ENCODE measurements at regions not wholly inside any gene's neighbourhood (a gene's known extent, or its start where the extent isn't known, plus 50 kb on each side); places are given as distances from the start of the nearest gene placed in this dataset.

- TF ChIP-seq PRDM2 (tag by site-specific recombination; IDR thresholded peaks at IDR 0.05; ENCODE audit: borderline replicate concordance) (no peak), GLI4 (tag by site-specific recombination; IDR thresholded peaks at IDR 0.05) (no peak), ZNF555 (tag by site-specific recombination; conservative IDR thresholded peaks at IDR 0.05) (no peak), ZNF140 (tag by site-specific recombination; IDR thresholded peaks at IDR 0.05) (no peak), ZNF169 (tag by site-specific recombination; IDR thresholded peaks at IDR 0.05) (no peak)
- TF ChIP-seq, protein P1, sequence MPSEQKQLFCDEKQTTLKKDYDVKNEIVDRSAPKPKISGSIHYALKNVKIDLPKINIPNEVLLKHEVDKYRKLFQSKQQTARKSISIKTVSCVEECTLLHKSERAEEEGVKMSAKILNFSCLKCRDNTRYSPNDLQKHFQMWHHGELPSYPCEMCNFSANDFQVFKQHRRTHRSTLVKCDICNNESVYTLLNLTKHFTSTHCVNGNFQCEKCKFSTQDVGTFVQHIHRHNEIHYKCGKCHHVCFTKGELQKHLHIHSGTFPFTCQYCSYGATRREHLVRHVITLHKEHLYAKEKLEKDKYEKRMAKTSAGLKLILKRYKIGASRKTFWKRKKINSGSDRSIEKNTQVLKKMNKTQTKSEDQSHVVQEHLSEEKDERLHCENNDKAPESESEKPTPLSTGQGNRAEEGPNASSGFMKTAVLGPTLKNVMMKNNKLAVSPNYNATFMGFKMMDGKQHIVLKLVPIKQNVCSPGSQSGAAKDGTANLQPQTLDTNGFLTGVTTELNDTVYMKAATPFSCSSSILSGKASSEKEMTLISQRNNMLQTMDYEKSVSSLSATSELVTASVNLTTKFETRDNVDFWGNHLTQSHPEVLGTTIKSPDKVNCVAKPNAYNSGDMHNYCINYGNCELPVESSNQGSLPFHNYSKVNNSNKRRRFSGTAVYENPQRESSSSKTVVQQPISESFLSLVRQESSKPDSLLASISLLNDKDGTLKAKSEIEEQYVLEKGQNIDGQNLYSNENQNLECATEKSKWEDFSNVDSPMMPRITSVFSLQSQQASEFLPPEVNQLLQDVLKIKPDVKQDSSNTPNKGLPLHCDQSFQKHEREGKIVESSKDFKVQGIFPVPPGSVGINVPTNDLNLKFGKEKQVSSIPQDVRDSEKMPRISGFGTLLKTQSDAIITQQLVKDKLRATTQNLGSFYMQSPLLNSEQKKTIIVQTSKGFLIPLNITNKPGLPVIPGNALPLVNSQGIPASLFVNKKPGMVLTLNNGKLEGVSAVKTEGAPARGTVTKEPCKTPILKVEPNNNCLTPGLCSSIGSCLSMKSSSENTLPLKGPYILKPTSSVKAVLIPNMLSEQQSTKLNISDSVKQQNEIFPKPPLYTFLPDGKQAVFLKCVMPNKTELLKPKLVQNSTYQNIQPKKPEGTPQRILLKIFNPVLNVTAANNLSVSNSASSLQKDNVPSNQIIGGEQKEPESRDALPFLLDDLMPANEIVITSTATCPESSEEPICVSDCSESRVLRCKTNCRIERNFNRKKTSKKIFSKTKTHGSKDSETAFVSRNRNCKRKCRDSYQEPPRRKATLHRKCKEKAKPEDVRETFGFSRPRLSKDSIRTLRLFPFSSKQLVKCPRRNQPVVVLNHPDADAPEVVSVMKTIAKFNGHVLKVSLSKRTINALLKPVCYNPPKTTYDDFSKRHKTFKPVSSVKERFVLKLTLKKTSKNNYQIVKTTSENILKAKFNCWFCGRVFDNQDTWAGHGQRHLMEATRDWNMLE (tag by site-specific recombination; conservative IDR thresholded peaks at IDR 0.05; ENCODE audit: low read depth): no peak
Observed at GRCh38 chr3:139827833-139828232, 107.2 kb upstream of the CLSTN2 start (continued).

- Histone ChIP-seq H3K36me3 (ENCODE audit: control insufficient read depth in 2 of 2, insufficient read depth in 1 of 2, low read length in 2 of 2) (no peaks in the 10 kb centered on the region), H3K27ac (ENCODE audit: extremely low read depth, low read depth, low read length) (no peak overlapping the region), H3K4me3 (ENCODE audit: low read depth, low read length) (no peak overlapping the region), H3K9me3 (ENCODE audit: control insufficient read depth, insufficient read depth, low read depth, low read length) (no peaks in the 10 kb centered on the region), H3K4me1 (ENCODE audit: control insufficient read depth, insufficient read depth, low read length) (no peaks in the 10 kb centered on the region)
- CTCF ChIA-PET: no interaction called here
- TF ChIP-seq ZNF548 (tag by site-specific recombination; IDR thresholded peaks at IDR 0.05): no peak
- POLR2A ChIA-PET: no interaction called here
Observed at GRCh38 chr3:139824864-139825263, 110.1 kb upstream of the CLSTN2 start.

GRCh38 chr3:139814646-139815045 is 120.3 kb upstream of the CLSTN2 start:
- H3K4me3 ChIP-seq (ENCODE audit: low read depth, low read length): no peak overlapping the region
- no peaks in the 10 kb centered on the region for H3K36me3 ChIP-seq (ENCODE audit: control insufficient read depth in 2 of 2, insufficient read depth in 1 of 2, low read length in 2 of 2)
- no peaks in the 10 kb centered on the region for H3K4me1 ChIP-seq (ENCODE audit: control insufficient read depth, insufficient read depth, low read length)
- H3K27ac ChIP-seq (ENCODE audit: extremely low read depth, low read depth, low read length): no peak overlapping the region
- H3K9me3 ChIP-seq (ENCODE audit: control insufficient read depth, insufficient read depth, low read depth, low read length): no peaks in the 10 kb centered on the region
- ChIA-PET CTCF (no interaction called here), POLR2A (no interaction called here)
- TF ChIP-seq ZNF580 (tag by site-specific recombination; IDR thresholded peaks at IDR 0.05) (no peak), HOXC10 (CRISPR knock-in tag; IDR thresholded peaks at IDR 0.05) (no peak), SETDB1 (IDR thresholded peaks at IDR 0.05; ENCODE audit: insufficient read length, low read length) (no peak)
- TF ChIP-seq, protein P2, sequence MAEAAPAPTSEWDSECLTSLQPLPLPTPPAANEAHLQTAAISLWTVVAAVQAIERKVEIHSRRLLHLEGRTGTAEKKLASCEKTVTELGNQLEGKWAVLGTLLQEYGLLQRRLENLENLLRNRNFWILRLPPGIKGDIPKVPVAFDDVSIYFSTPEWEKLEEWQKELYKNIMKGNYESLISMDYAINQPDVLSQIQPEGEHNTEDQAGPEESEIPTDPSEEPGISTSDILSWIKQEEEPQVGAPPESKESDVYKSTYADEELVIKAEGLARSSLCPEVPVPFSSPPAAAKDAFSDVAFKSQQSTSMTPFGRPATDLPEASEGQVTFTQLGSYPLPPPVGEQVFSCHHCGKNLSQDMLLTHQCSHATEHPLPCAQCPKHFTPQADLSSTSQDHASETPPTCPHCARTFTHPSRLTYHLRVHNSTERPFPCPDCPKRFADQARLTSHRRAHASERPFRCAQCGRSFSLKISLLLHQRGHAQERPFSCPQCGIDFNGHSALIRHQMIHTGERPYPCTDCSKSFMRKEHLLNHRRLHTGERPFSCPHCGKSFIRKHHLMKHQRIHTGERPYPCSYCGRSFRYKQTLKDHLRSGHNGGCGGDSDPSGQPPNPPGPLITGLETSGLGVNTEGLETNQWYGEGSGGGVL (tag by site-specific recombination; IDR thresholded peaks at IDR 0.05): no peak

Data from HEK293 (cell line).